GM19035 (cell line): ENCODE measurements at regions not wholly inside any gene's neighbourhood (a gene's known extent, or its start where the extent isn't known, plus 50 kb on each side); places are given as distances from the start of the nearest gene placed in this dataset.
A peak's percentile ranks its signal among the peaks of the same experiment; 100 is the strongest.
"Not testable (repeated sequence)": the region's sequence is repeated elsewhere in the genome, so short reads cannot be mapped to it uniquely, and the experiment has no call there.

Experiments used
- ATAC-seq: cut with Tn5 transposase; IDR thresholded peaks from one replicate; pipeline ENCODE4 v1.9.1; 2021; ENCODE audit not compliant: unreplicated experiment

DNA sequence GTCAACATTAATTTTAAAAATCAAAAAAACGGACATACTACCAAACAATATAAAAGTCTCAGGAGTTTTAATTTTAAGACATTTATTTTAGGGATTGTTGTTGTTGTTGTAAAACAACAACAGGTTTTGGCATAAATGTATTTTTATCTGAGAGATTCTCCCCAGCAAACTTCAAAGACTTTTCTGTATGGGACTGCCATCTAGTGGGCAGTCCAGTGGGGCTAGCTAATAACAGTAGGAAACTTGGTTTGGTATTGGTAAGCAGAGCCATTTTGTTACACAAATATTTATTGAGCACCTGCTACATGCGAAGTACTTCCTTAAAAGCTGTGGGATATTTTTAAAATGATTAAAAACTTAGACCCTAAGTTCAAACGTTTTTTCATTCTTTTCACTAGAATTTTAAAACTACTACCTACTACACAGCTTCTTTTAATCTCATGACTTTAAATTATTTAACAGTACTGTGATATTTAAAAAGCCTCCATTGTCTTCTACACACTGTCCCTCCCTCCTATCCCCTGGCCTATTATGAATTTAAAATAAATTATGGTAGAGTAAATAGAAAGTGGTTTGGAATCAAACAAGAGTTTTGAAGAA is 1028.4 kb upstream of the INTU start:
- peak; percentile 69 for ATAC-seq

DNA sequence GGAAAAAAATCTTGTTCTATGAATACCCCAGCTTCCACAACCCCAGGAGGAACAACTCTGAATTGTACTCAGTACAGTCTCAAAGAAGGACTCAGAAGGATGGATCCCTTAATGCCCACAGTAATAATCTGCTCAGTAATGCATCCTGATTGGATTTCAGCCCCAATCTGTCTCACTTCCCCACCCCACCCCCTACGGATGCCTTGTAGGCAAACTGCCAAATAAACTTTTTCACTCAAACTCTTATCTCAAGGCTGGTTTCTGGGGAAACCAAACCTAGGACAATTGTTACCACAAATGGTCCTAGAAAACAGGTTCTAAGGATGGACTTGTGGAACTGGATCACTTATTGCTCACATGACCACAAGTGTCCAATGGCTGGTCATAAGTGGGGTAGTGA is 1021.8 kb upstream of the INTU start:
- ATAC-seq: no peak

DNA sequence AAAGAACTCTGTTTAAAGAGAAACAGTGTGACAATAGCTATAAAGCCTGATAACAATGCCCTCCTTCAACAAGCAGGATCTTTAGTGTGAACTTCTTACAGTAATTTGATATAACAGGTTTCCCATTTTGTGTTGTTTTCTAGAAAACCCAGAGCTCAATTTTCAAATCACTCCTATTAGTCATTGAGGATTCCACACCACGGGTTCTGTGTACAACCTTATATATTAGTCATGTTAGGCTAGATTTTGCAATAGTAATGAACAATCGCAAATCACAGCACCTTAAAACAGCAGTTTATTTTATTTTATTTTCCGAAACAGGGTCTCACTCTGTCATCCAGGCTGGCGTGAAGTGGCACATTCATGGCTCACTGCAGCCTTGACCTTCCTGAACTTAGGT is 1020.9 kb upstream of the INTU start:
- ATAC-seq: no peak

DNA sequence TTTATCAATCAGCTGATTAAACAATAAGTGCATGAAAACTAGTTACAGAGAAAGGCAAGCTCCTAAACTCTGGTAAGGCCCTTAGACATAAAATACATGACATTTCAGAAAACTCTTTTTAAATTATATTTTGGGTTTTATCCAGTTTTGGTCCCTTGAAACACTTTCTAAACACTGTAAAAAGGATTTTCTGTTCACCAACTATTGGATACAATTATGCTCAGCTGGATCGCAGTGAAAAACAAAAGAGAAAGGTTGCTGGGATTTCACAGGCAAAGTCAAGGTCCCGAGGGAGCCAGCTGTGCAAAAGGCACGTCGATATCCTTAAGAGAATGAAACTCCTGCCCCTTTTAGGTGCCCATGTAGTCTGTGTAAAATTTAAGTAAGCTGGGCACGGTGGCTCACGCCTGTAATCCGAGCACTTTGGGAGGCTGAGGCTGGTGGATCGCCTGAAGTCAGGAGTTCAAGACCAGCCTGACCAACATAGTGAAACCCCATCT is 1018.4 kb upstream of the INTU start:
- ATAC-seq: no peak

DNA sequence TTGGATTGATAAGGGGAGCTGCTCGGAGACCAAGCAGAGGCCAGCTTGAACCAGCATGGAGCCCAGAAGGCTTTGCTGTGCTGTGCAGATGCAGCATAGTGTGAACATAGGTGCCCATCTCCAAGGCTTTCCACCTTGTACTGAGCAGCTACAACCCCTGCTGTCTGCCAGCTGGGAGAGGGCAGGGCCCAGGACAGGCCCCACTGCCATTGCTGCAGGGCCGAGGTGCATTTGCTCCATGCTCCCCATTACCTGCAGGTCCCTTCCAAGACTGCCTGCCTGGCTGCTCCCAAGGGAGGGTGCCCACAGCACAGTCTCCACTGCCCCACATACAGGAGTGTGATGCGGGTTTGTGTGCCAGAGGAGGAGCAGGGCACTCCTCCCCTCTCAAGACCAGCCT is 1016.0 kb upstream of the INTU start:
- no peak for ATAC-seq

DNA sequence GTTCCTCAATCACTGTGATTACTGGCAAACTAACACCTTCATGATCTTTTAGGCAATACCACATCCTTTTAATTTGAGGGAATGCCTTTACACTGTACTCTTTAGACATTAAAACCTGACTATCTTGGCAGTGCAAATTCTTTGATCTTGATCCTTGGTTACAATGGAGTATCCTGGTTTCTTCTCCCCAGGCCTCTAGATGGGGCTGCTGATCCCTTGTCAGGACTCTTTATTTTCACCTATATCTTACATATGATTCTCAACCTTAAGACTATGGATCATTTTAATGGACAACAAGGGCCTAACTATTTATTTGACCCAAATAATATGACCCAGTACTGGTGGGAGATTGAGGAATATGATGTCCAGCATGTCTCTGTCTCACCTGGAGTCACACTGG is 1005.5 kb upstream of the INTU start:
- no peak for ATAC-seq

DNA sequence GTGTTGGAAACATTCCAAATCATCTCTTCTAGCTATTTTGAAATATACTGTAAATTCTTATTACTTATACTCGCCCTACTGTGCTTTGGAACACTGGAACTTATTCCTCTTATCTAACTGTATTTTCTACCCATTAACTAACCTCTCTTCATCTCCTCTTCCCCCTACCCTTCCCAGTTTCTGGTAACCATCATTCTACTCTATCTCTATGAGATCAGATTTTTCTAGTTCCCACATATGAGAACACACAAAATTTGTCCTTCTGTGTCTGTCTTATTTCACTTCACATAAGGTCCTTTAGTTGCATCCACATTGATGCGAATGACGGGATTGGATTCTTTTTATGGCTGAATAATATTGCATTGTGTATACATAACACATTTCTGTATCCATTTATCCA is 1003.8 kb upstream of the INTU start:
- ATAC-seq: no peak

- ATAC-seq: no peak
These were observed 1002.5 kb upstream of the INTU start for GRCh38 chr4:126630230-126630629.

- ATAC-seq: no peak
These were observed 999.5 kb upstream of the INTU start for GRCh38 chr4:126633306-126633705.

GRCh38 chr4:126637706-126638105 is 995.1 kb upstream of the INTU start:
- ATAC-seq: no peak

GRCh38 chr4:126647320-126647719 is 985.4 kb upstream of the INTU start:
- no peak for ATAC-seq

DNA sequence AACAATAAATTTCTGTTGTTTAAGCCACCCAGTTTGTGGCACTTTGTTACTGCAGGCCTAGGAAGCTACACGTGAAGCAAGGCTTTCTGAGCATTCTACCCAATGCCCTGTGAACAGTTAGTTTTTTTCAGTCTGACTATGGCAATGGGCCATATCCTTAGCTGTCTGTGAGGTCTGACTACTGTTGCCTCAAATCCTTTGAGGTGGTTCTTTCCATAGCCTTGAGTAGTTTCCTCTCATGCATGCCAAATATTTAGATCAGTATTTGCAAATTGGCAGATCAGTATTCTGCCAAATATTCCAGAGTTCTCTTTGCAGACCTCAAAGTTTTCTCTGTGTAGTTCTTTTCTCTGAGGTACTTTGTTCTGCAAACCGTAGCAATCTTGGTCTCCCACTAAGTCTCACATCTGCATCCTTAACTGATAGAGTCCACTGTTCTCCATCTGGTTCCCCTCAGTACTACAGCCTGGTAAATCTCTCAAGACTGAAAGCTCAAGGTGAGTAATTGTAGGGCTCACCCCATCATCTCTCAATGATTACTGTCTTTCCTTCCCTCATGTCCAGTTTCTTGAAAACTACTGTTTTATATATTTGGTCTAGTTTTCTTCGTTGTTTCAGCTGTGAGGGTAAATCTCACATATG is 984.9 kb upstream of the INTU start:
- no peak for ATAC-seq

GRCh38 chr4:126658411-126658810 is 974.3 kb upstream of the INTU start:
- ATAC-seq: no peak

GRCh38 chr4:126661194-126661593 is 971.6 kb upstream of the INTU start:
- ATAC-seq: no peak

DNA sequence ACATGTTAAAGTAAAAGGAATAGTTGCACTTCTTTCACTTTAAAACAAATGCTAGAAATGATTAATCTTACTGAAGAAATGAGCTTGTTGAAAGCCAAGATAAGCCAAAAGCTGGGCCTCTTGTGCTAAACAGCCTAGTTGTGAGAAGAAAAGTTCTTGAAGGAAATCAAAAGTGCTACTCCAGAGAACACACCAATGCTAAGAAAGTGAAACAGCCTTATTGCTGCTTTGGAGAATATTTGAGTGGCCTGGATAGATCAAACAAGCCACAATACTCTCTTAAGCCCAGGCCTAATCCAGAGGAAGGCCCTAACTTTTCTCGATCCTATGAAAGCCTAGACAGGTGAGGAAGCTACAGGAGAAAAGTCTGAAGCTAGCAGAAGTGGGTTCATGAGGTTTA is 967.9 kb upstream of the INTU start:
- ATAC-seq: no peak

DNA sequence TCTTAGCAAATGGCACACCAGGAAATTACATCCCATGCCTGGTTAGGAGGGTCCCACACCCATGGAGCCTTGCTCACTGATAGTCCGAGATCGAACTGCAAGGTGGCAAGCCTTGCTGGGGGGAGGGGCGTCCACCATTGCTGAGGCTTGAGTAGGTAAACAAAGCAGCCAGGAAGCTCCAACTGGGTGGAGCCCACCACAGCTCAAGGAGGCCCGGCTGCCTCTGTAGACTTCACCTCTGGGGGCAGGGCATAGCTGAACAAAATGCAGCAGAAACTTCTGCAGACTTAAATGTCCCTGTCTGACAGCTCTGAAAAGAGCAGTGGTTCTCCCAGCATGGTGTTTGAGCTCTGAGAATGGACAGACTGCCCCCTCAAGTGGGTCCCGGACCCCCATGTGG is 962.7 kb upstream of the INTU start:
- ATAC-seq: not testable (repeated sequence)

DNA sequence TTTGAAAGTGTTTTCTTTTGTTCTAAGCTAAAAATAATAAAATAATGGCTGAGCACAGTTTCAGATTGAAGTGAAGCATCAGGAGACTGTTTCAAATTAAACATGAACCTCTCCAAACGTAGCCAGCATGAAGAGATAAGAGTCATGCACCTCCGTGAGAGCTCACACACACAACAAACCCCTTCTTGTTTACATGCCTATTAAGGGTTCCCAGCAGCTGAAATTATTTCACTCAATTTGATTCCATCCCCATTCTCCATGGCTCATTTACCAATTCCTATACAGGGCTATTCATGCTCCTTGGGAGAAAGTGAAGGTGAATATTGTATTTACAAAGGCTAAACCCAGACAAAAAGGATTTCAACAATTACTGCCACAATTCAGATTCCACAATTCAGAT is 954.1 kb upstream of the INTU start:
- ATAC-seq: no peak

- no peak for ATAC-seq
These were observed 953.5 kb upstream of the INTU start for GRCh38 chr4:126679303-126679702.

DNA sequence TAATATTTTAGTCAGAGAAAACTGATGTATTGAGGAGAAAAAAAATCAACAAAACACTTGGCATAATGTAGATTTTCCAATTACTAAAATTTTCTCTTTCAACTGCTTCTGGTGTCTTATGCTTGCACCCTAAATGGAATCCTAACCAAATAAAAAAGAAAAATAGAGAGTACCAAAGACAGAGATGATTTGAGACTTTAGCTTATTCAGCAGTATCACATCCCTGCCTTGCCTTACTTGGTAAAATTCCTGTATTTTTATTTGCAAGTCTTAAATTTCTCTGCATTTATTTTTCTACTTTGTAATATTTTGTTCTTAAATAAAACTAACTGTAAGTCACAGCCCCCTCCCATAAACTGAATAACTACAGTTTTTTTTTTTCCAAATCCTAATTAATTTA is 950.5 kb upstream of the INTU start:
- ATAC-seq: no peak

GRCh38 chr4:126686491-126686890 is 946.3 kb upstream of the INTU start:
- ATAC-seq: no peak

- ATAC-seq: no peak
These were observed 945.0 kb upstream of the INTU start for GRCh38 chr4:126687655-126688358.

- no peak for ATAC-seq
These were observed 941.0 kb upstream of the INTU start for GRCh38 chr4:126691797-126692196.
